ENCODE measurements at regions not wholly inside any gene's neighbourhood (a gene's known extent, or its start where the extent isn't known, plus 50 kb on each side); places are given as distances from the start of the nearest gene placed in this dataset.

- H3K4me3 ChIP-seq (ENCODE audit: low read depth, poor library complexity, severe bottlenecking), result no peak overlapping the region
- WGBS, 2 donors, result 93 to 96% methylated on average over 6 of the region's 6 CpGs
- peak in 1 of 2 donors; percentile 46 for DNase-seq (ENCODE audit: low spot score in 2 of 2)
- no peak for TF ChIP-seq POLR2A (IDR thresholded peaks at IDR 0.05)
- TF ChIP-seq CTCF (IDR thresholded peaks at IDR 0.05), result no peak
- intact Hi-C loops (cut with DNase I; ENCODE audit: low total_unique reads), result no loop called here
Measured at GRCh38 chr16:85403693-85404092, 209.4 kb upstream of the GSE1 start.

GRCh38 chr16:85412911-85413520, 200.1 kb upstream of the GSE1 start:
- 94 to 95% methylated on average over 25 of the region's 25 CpGs for WGBS, 2 donors
- intact Hi-C loops (cut with DNase I; ENCODE audit: low total_unique reads), result no loop called here
- TF ChIP-seq POLR2A (IDR thresholded peaks at IDR 0.05), result no peak
- no peak for TF ChIP-seq CTCF (IDR thresholded peaks at IDR 0.05)
- peak in 1 of 2 donors; percentile 76 for DNase-seq (ENCODE audit: low spot score in 2 of 2)
- no peak overlapping the region for H3K4me3 ChIP-seq (ENCODE audit: low read depth, poor library complexity, severe bottlenecking)

GRCh38 chr16:85413691-85414663, 199.1 kb upstream of the GSE1 start:
- WGBS, 2 donors, result 92 to 94% methylated on average over 14 of the region's 14 CpGs
- no peak for TF ChIP-seq CTCF (IDR thresholded peaks at IDR 0.05)
- intact Hi-C loops (cut with DNase I; ENCODE audit: low total_unique reads), result no loop called here
- peak in 1 of 2 donors; percentile 52 for DNase-seq (ENCODE audit: low spot score in 2 of 2)
- H3K4me3 ChIP-seq (ENCODE audit: low read depth, poor library complexity, severe bottlenecking), result no peak overlapping the region

- H3K4me3 ChIP-seq (ENCODE audit: low read depth, poor library complexity, severe bottlenecking), result no peak overlapping the region
- intact Hi-C loops (cut with DNase I; ENCODE audit: low total_unique reads), result no loop called here
- DNase-seq (ENCODE audit: low spot score in 2 of 2), result peak in 1 of 2 donors; percentile 84
- TF ChIP-seq POLR2A (IDR thresholded peaks at IDR 0.05) (no peak), CTCF (IDR thresholded peaks at IDR 0.05) (no peak)
- 73 to 74% methylated on average over 24 to 25 of the region's 25 CpGs for WGBS, 2 donors
Measured at GRCh38 chr16:85415196-85416090, 197.7 kb upstream of the GSE1 start.

GRCh38 chr16:85416228-85417109, 196.7 kb upstream of the GSE1 start:
- no peak for TF ChIP-seq POLR2A (IDR thresholded peaks at IDR 0.05)
- peak in 1 of 3 donors; percentile 32 for TF ChIP-seq CTCF (IDR thresholded peaks at IDR 0.05)
- H3K4me3 ChIP-seq (ENCODE audit: low read depth, poor library complexity, severe bottlenecking), result no peak overlapping the region
- WGBS, 2 donors, result 44 to 65% methylated on average over 24 of the region's 24 CpGs
- peak in 1 of 2 donors; percentile 92 for DNase-seq (ENCODE audit: low spot score in 2 of 2)
- intact Hi-C loops (cut with DNase I; ENCODE audit: low total_unique reads), result no loop called here

Data from lower leg skin (tissue), 4 donors.